ENCODE measurements at regions not wholly inside any gene's neighbourhood (a gene's known extent, or its start where the extent isn't known, plus 50 kb on each side); places are given as distances from the start of the nearest gene placed in this dataset.

- no peak for TF ChIP-seq TAF1 (IDR thresholded peaks at IDR 0.05; ENCODE audit: borderline replicate concordance, low read depth, low read length)
- no peak for TF ChIP-seq POLR2AphosphoS5 (IDR thresholded peaks at IDR 0.05; ENCODE audit: low read depth, low read length)
- TF ChIP-seq POLR2A (IDR thresholded peaks at IDR 0.05; ENCODE audit: low read depth, low read length) = no peak
- DNase-seq (ENCODE audit: insufficient read length) (no peak), FAIRE-seq (no peak)
Measured at GRCh38 chr2:192315543-192315942, 120.8 kb upstream of the TMEFF2 start.

- TF ChIP-seq POLR2A (IDR thresholded peaks at IDR 0.05; ENCODE audit: low read depth, low read length) (no peak), TAF1 (IDR thresholded peaks at IDR 0.05; ENCODE audit: borderline replicate concordance, low read depth, low read length) (no peak)
- DNase-seq (ENCODE audit: insufficient read length) (no peak), FAIRE-seq (no peak)
Measured at GRCh38 chr2:192314800-192315481, 120.2 kb upstream of the TMEFF2 start.

GRCh38 chr2:192313773-192314172 is 119.0 kb upstream of the TMEFF2 start:
- no peak for FAIRE-seq
- TF ChIP-seq POLR2A (IDR thresholded peaks at IDR 0.05; ENCODE audit: low read depth, low read length) = no peak
- no peak for DNase-seq (ENCODE audit: insufficient read length)

GRCh38 chr2:192311701-192312460 is 117.1 kb upstream of the TMEFF2 start:
- no peak for TF ChIP-seq TAF1 (IDR thresholded peaks at IDR 0.05; ENCODE audit: borderline replicate concordance, low read depth, low read length)
- no peak for TF ChIP-seq POLR2A (IDR thresholded peaks at IDR 0.05; ENCODE audit: low read depth, low read length)
- TF ChIP-seq POLR2AphosphoS5 (IDR thresholded peaks at IDR 0.05; ENCODE audit: low read depth, low read length) = no peak
- no peak for DNase-seq (ENCODE audit: insufficient read length)
- FAIRE-seq = no peak

GRCh38 chr2:192307530-192307929 is 112.8 kb upstream of the TMEFF2 start:
- FAIRE-seq = no peak
- DNase-seq (ENCODE audit: insufficient read length) = no peak
- no peak for TF ChIP-seq TAF1 (IDR thresholded peaks at IDR 0.05; ENCODE audit: borderline replicate concordance, low read depth, low read length)
- TF ChIP-seq POLR2A (IDR thresholded peaks at IDR 0.05; ENCODE audit: low read depth, low read length) = no peak
- TF ChIP-seq POLR2AphosphoS5 (IDR thresholded peaks at IDR 0.05; ENCODE audit: low read depth, low read length) = no peak

GRCh38 chr2:192298664-192299063 is 103.9 kb upstream of the TMEFF2 start:
- no peak for DNase-seq (ENCODE audit: insufficient read length)
- no peak for TF ChIP-seq POLR2AphosphoS5 (IDR thresholded peaks at IDR 0.05; ENCODE audit: low read depth, low read length)
- TF ChIP-seq TAF1 (IDR thresholded peaks at IDR 0.05; ENCODE audit: borderline replicate concordance, low read depth, low read length) = no peak
- TF ChIP-seq POLR2A (IDR thresholded peaks at IDR 0.05; ENCODE audit: low read depth, low read length) = no peak
- FAIRE-seq = no peak

- FAIRE-seq = no peak
- DNase-seq (ENCODE audit: insufficient read length) = no peak
- TF ChIP-seq TAF1 (IDR thresholded peaks at IDR 0.05; ENCODE audit: borderline replicate concordance, low read depth, low read length) (no peak), POLR2A (IDR thresholded peaks at IDR 0.05; ENCODE audit: low read depth, low read length) (no peak), POLR2AphosphoS5 (IDR thresholded peaks at IDR 0.05; ENCODE audit: low read depth, low read length) (no peak)
Measured at GRCh38 chr2:192292478-192292877, 97.7 kb upstream of the TMEFF2 start.

- DNase-seq (ENCODE audit: insufficient read length) = no peak
- no peak for TF ChIP-seq POLR2AphosphoS5 (IDR thresholded peaks at IDR 0.05; ENCODE audit: low read depth, low read length)
- TF ChIP-seq POLR2A (IDR thresholded peaks at IDR 0.05; ENCODE audit: low read depth, low read length) = no peak
- TF ChIP-seq TAF1 (IDR thresholded peaks at IDR 0.05; ENCODE audit: borderline replicate concordance, low read depth, low read length) = no peak
- FAIRE-seq = no peak
Measured at GRCh38 chr2:192288295-192288694, 93.6 kb upstream of the TMEFF2 start.

- DNase-seq (ENCODE audit: insufficient read length) (no peak), FAIRE-seq (no peak)
- no peak for TF ChIP-seq POLR2A (IDR thresholded peaks at IDR 0.05; ENCODE audit: low read depth, low read length)
- no peak for TF ChIP-seq TAF1 (IDR thresholded peaks at IDR 0.05; ENCODE audit: borderline replicate concordance, low read depth, low read length)
- no peak for TF ChIP-seq POLR2AphosphoS5 (IDR thresholded peaks at IDR 0.05; ENCODE audit: low read depth, low read length)
Measured at GRCh38 chr2:192286093-192286701, 91.5 kb upstream of the TMEFF2 start.

- TF ChIP-seq POLR2A (IDR thresholded peaks at IDR 0.05; ENCODE audit: low read depth, low read length) (no peak), POLR2AphosphoS5 (IDR thresholded peaks at IDR 0.05; ENCODE audit: low read depth, low read length) (no peak), TAF1 (IDR thresholded peaks at IDR 0.05; ENCODE audit: borderline replicate concordance, low read depth, low read length) (no peak)
- DNase-seq (ENCODE audit: insufficient read length) (no peak), FAIRE-seq (no peak)
Measured at GRCh38 chr2:192283450-192283849, 88.7 kb upstream of the TMEFF2 start.

- TF ChIP-seq POLR2A (IDR thresholded peaks at IDR 0.05; ENCODE audit: low read depth, low read length) (no peak), TAF1 (IDR thresholded peaks at IDR 0.05; ENCODE audit: borderline replicate concordance, low read depth, low read length) (no peak), POLR2AphosphoS5 (IDR thresholded peaks at IDR 0.05; ENCODE audit: low read depth, low read length) (no peak)
- FAIRE-seq (no peak), DNase-seq (ENCODE audit: insufficient read length) (no peak)
Measured at GRCh38 chr2:192278701-192279100, 84.0 kb upstream of the TMEFF2 start.

Data from GM12892 (cell line).